ENCODE measurements at regions not wholly inside any gene's neighbourhood (a gene's known extent, or its start where the extent isn't known, plus 50 kb on each side); places are given as distances from the start of the nearest gene placed in this dataset.

DNA sequence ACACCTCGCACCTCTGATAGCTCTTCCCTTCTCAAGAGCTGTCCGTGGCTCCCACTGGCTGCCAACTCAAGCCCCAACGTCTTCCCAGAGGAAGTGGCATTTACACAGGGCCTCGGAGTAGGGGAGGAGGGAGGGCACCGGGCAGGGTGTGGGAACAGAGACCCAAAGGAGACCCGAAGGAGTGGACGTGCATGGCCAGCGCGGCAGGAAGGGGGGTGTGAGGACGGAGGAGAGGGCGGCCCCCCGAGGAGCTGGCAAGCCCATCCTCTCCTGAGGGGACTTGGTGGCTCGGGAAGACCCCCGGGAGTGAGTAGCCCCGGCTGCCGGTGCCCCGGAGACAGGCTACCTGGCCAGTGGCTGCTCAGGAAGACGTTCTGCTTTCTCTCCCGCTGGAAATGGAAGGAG, 85.9 kb downstream of the FOXL3 start:
- no peak overlapping the region for H3K4me3 ChIP-seq (ENCODE audit: control insufficient read depth in 2 of 3, extremely low read depth in 1 of 3, insufficient read depth in 2 of 3, low read depth in 1 of 3, low read length in 3 of 3)
- no peak for TF ChIP-seq EZH2 (IDR thresholded peaks at IDR 0.05; ENCODE audit: low read length)
- TF ChIP-seq, protein P1, sequence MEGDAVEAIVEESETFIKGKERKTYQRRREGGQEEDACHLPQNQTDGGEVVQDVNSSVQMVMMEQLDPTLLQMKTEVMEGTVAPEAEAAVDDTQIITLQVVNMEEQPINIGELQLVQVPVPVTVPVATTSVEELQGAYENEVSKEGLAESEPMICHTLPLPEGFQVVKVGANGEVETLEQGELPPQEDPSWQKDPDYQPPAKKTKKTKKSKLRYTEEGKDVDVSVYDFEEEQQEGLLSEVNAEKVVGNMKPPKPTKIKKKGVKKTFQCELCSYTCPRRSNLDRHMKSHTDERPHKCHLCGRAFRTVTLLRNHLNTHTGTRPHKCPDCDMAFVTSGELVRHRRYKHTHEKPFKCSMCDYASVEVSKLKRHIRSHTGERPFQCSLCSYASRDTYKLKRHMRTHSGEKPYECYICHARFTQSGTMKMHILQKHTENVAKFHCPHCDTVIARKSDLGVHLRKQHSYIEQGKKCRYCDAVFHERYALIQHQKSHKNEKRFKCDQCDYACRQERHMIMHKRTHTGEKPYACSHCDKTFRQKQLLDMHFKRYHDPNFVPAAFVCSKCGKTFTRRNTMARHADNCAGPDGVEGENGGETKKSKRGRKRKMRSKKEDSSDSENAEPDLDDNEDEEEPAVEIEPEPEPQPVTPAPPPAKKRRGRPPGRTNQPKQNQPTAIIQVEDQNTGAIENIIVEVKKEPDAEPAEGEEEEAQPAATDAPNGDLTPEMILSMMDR (optimal IDR thresholded peaks at IDR 0.05 in 1 of 3, IDR thresholded peaks at IDR 0.05 in 1 of 3, conservative IDR thresholded peaks at IDR 0.05 in 1 of 3; ENCODE audit: extremely low read depth in 1 of 3, insufficient read depth in 2 of 3, low read length in 3 of 3) = no peak
- no peak for FAIRE-seq

DNA sequence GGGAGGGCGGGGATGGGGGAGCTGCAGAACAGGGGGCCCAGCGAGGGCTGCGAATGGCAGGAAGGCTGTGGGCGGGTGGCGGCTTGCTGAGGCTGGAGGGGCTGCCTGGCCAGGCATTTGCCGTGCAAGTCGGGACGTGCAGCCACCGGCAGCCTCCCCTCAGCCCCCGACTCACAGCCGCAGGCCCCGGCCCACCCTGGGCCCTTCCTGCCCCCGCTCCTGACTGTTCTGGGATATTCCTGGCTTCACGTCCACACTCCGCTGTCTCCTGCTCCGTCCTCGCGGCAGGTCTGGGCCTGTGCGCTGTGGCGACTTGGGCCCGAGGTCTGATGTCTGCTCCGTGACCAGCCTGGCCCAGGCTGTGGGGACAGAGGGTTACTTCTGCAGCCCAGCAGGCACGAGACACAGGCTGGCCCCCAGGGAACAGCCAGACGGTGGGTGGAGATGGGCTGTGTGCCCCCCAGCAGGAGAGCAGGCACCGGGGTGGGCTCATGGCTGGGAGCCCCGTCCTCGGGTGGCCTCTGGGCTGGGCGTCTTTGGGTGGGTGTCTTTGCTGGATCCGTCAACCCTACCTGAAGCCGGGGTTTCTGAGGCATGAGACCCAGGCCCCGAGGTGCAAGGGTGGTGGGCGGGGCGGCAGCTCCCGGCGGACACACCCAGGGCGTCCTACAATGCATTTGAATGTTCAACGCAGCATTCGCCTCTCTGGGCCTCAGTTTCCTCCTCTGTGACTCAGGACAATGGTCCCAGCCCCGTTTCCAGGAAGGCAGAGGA, 86.5 kb downstream of the FOXL3 start:
- Histone ChIP-seq H3K79me2 (ENCODE audit: control insufficient read depth, insufficient read depth, low read length) (no peaks in the 10 kb centered on the region), H3K9me1 (ENCODE audit: control insufficient read depth, extremely low read depth, insufficient read depth, low read length) (no peaks in the 10 kb centered on the region), H2AFZ (ENCODE audit: control insufficient read depth, low read length) (peak overlapping the region; percentile 71), H3K9ac (ENCODE audit: control insufficient read depth, extremely low read depth, insufficient read depth, low read length) (peak overlapping the region; percentile 22), H3K36me3 (ENCODE audit: control insufficient read depth in 2 of 2, extremely low read depth in 1 of 2, insufficient read depth in 2 of 2, low read length in 2 of 2) (no peaks in the 10 kb centered on the region), H3K27ac (ENCODE audit: control insufficient read depth, insufficient read depth, low read length) (no peak overlapping the region), H3K4me2 (ENCODE audit: control insufficient read depth, extremely low read depth, insufficient read depth, low read depth, low read length) (peak overlapping the region; percentile 54), H3K27me3 (ENCODE audit: control insufficient read depth, extremely low read depth, insufficient read depth, low read length) (no peaks in the 10 kb centered on the region), H3K4me3 (ENCODE audit: control insufficient read depth in 2 of 3, extremely low read depth in 1 of 3, insufficient read depth in 2 of 3, low read depth in 1 of 3, low read length in 3 of 3) (no peak overlapping the region), H4K20me1 (ENCODE audit: control insufficient read depth, extremely low read depth, insufficient read depth, low read length) (no peaks in the 10 kb centered on the region), H3K4me1 (ENCODE audit: control insufficient read depth, extremely low read depth, insufficient read depth, low read length) (peaks cover 14% of the 10 kb centered on the region), H3K9me3 (ENCODE audit: control insufficient read depth, low read depth, low read length) (no peaks in the 10 kb centered on the region)
- DNase-seq (ENCODE audit: low read depth, low spot score) (peak; percentile 40), FAIRE-seq (no peak)
- no peak for TF ChIP-seq EZH2 (IDR thresholded peaks at IDR 0.05; ENCODE audit: low read length)
- TF ChIP-seq, protein P1 (optimal IDR thresholded peaks at IDR 0.05 in 1 of 3, IDR thresholded peaks at IDR 0.05 in 1 of 3, conservative IDR thresholded peaks at IDR 0.05 in 1 of 3; ENCODE audit: extremely low read depth in 1 of 3, insufficient read depth in 2 of 3, low read length in 3 of 3) = no peak
- dilution Hi-C loops (cut with MboI; ENCODE audit: extremely low pct_ligation_motif_present, low sequenced_read_pairs) = no loop called here

More for the DNA sequence above, 85.9 kb downstream of the FOXL3 start:
- no peaks in the 10 kb centered on the region for H3K27me3 ChIP-seq (ENCODE audit: control insufficient read depth, extremely low read depth, insufficient read depth, low read length)
- peak overlapping the region; percentile 54 for H3K4me2 ChIP-seq (ENCODE audit: control insufficient read depth, extremely low read depth, insufficient read depth, low read depth, low read length)
- no peaks in the 10 kb centered on the region for H3K9me1 ChIP-seq (ENCODE audit: control insufficient read depth, extremely low read depth, insufficient read depth, low read length)
- DNase-seq (ENCODE audit: low read depth, low spot score) = no peak
- H3K9ac ChIP-seq (ENCODE audit: control insufficient read depth, extremely low read depth, insufficient read depth, low read length) = no peak overlapping the region
- H2AFZ ChIP-seq (ENCODE audit: control insufficient read depth, low read length) = peak overlapping the region; percentile 40
- H3K9me3 ChIP-seq (ENCODE audit: control insufficient read depth, low read depth, low read length) = no peaks in the 10 kb centered on the region
- peaks cover 10% of the 10 kb centered on the region for H3K4me1 ChIP-seq (ENCODE audit: control insufficient read depth, extremely low read depth, insufficient read depth, low read length)
- no peaks in the 10 kb centered on the region for H3K36me3 ChIP-seq (ENCODE audit: control insufficient read depth in 2 of 2, extremely low read depth in 1 of 2, insufficient read depth in 2 of 2, low read length in 2 of 2)
- no peaks in the 10 kb centered on the region for H3K79me2 ChIP-seq (ENCODE audit: control insufficient read depth, insufficient read depth, low read length)
- dilution Hi-C loops (cut with MboI; ENCODE audit: extremely low pct_ligation_motif_present, low sequenced_read_pairs) = no loop called here
- no peaks in the 10 kb centered on the region for H4K20me1 ChIP-seq (ENCODE audit: control insufficient read depth, extremely low read depth, insufficient read depth, low read length)
- H3K27ac ChIP-seq (ENCODE audit: control insufficient read depth, insufficient read depth, low read length) = no peak overlapping the region

Data from keratinocyte (primary cell).